Neural progenitor cell (in vitro differentiated cells): ENCODE measurements at regions not wholly inside any gene's neighbourhood (a gene's known extent, or its start where the extent isn't known, plus 50 kb on each side); places are given as distances from the start of the nearest gene placed in this dataset.

Source experiments
- DNase-seq: peaks from one replicate; pipeline ENCODE4 v3.0.0-alpha.2; 2016; ENCODE audit warnings: low spot score
- H2AFZ ChIP-seq: fragments of 200-600 bp; sonication (generic); replicated peaks from 2 replicates; pipeline ENCODE4 v1.6.1; 2016; ENCODE audit warnings: antibody characterized with exemption
- H3F3A ChIP-seq: fragments of 200-600 bp; sonication (generic); 2 replicates; pipeline ENCODE4 v1.6.1; 2016; ENCODE audit warnings: antibody characterized with exemption, low read depth
- H3K27ac ChIP-seq: fragments of 200-600 bp; sonication (generic); 2 replicates; pipeline ENCODE4 v1.5.1; 2016; ENCODE audit warnings: mild to moderate bottlenecking
- H3K27me3 ChIP-seq: fragments of 200-600 bp; sonication (generic); 2 replicates; pipeline ENCODE4 v1.6.1; 2016; ENCODE audit warnings: mild to moderate bottlenecking, moderate library complexity
- H3K36me3 ChIP-seq: fragments of 200-600 bp; sonication (generic); 2 replicates; pipeline ENCODE4 v1.5.1; 2016
- H3K4me1 ChIP-seq: fragments of 200-600 bp; sonication (generic); 2 replicates; pipeline ENCODE4 v1.6.1; 2016; ENCODE audit warnings: mixed run types
- H3K4me2 ChIP-seq: fragments of 200-600 bp; sonication (generic); 2 replicates; pipeline ENCODE4 v1.6.1; 2016
- H3K4me3 ChIP-seq: fragments of 200-600 bp; sonication (generic); 2 replicates; pipeline ENCODE4 v1.5.1; 2016
- H3K79me2 ChIP-seq: fragments of 200-600 bp; sonication (generic); 2 replicates; pipeline ENCODE4 v1.6.1; 2016; ENCODE audit warnings: low read depth
- H3K9ac ChIP-seq: fragments of 200-600 bp; sonication (generic); 2 replicates; pipeline ENCODE4 v1.6.1; 2016
- H3K9me3 ChIP-seq: fragments of 200-600 bp; sonication (generic); 2 replicates; pipeline ENCODE4 v1.5.1; 2016; ENCODE audit warnings: low read depth
- H4K20me1 ChIP-seq: fragments of 200-600 bp; sonication (generic); 2 replicates; pipeline ENCODE4 v1.6.1; 2016; ENCODE audit warnings: low read depth
- H3K27ac Mint-ChIP-seq: 3 replicates; pipeline ENCODE4 v1.8.0; 2021; ENCODE audit warnings: mixed read lengths
- H3K27me3 Mint-ChIP-seq: 2 replicates; pipeline ENCODE4 v1.8.0; 2022; ENCODE audit warnings: low read depth, mild to moderate bottlenecking, inconsistent platforms, moderate library complexity, mixed read lengths; ENCODE audit not compliant: insufficient read depth
- H3K36me3 Mint-ChIP-seq: 3 replicates; pipeline ENCODE4 v1.8.0; 2021; ENCODE audit warnings: mixed read lengths
- H3K4me1 Mint-ChIP-seq: 3 replicates; pipeline ENCODE4 v1.8.0; 2021; ENCODE audit warnings: mixed read lengths
- H3K4me3 Mint-ChIP-seq: 3 replicates; pipeline ENCODE4 v1.8.0; 2021; ENCODE audit warnings: mild to moderate bottlenecking, moderate library complexity, mixed read lengths
- H3K9me3 Mint-ChIP-seq: 3 replicates; pipeline ENCODE4 v1.8.0; 2020; ENCODE audit warnings: mixed read lengths
- EZH2 ChIP-seq: fragments of 200-600 bp; sonication (generic); IDR thresholded peaks from 2 replicates; pipeline ENCODE4 v1.6.1; 2017; ENCODE audit warnings: antibody characterized with exemption, mild to moderate bottlenecking, moderate library complexity
- EZH2phosphoT487 ChIP-seq: fragments of 200-600 bp; sonication (generic); IDR thresholded peaks from 2 replicates; pipeline ENCODE4 v1.6.1; 2017; ENCODE audit warnings: antibody characterized with exemption
- TF ChIP-seq, protein P1 (sequence below): fragments of 200-600 bp; sonication (generic); IDR thresholded peaks from 2 replicates; pipeline ENCODE4 v1.5.1; 2017; ENCODE audit warnings: antibody characterized with exemption, mild to moderate bottlenecking

DNA sequence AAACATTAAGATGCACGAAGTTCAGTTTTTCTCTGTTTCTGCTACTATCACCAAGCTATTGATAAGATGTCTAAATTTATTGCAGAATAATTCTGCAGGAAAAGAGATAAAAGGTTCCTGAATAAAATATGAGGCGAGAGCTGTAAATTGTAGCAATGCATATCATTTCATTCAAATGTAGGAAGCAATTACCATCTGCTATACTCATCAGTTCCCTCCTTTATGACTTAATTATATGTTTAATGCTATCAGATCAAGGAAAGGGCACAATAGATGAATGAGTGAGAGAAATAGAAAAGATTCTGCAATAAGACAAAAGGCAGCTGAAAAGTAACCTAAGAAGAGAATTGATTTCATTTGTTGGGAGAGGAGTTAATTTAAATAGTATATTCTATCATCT, 108.2 kb upstream of the GALNT5 start:
- H3F3A ChIP-seq, result no peaks in the 10 kb centered on the region
- H3K4me3 ChIP-seq, result no peak overlapping the region
- no peaks in the 10 kb centered on the region for H3K9me3 Mint-ChIP-seq
- H3K79me2 ChIP-seq, result no peaks in the 10 kb centered on the region
- no peaks in the 10 kb centered on the region for H3K9me3 ChIP-seq
- no peaks in the 10 kb centered on the region for H3K27me3 ChIP-seq
- H3K27ac ChIP-seq, result no peak overlapping the region
- no peak overlapping the region for H3K4me3 Mint-ChIP-seq
- no peak overlapping the region for H3K4me2 ChIP-seq
- H3K4me1 ChIP-seq, result no peaks in the 10 kb centered on the region
- TF ChIP-seq EZH2phosphoT487 (no peak), EZH2 (no peak)
- TF ChIP-seq, protein P1, sequence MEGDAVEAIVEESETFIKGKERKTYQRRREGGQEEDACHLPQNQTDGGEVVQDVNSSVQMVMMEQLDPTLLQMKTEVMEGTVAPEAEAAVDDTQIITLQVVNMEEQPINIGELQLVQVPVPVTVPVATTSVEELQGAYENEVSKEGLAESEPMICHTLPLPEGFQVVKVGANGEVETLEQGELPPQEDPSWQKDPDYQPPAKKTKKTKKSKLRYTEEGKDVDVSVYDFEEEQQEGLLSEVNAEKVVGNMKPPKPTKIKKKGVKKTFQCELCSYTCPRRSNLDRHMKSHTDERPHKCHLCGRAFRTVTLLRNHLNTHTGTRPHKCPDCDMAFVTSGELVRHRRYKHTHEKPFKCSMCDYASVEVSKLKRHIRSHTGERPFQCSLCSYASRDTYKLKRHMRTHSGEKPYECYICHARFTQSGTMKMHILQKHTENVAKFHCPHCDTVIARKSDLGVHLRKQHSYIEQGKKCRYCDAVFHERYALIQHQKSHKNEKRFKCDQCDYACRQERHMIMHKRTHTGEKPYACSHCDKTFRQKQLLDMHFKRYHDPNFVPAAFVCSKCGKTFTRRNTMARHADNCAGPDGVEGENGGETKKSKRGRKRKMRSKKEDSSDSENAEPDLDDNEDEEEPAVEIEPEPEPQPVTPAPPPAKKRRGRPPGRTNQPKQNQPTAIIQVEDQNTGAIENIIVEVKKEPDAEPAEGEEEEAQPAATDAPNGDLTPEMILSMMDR, result no peak
- no peak overlapping the region for H3K9ac ChIP-seq
- peaks cover 4% of the 10 kb centered on the region for H3K4me1 Mint-ChIP-seq
- DNase-seq, result no peak
- H3K27me3 Mint-ChIP-seq, result no peaks in the 10 kb centered on the region
- H4K20me1 ChIP-seq, result no peaks in the 10 kb centered on the region
- H3K36me3 Mint-ChIP-seq, result no peaks in the 10 kb centered on the region
- H3K36me3 ChIP-seq, result no peaks in the 10 kb centered on the region
- H2AFZ ChIP-seq, result no peak overlapping the region
- no peak overlapping the region for H3K27ac Mint-ChIP-seq

DNA sequence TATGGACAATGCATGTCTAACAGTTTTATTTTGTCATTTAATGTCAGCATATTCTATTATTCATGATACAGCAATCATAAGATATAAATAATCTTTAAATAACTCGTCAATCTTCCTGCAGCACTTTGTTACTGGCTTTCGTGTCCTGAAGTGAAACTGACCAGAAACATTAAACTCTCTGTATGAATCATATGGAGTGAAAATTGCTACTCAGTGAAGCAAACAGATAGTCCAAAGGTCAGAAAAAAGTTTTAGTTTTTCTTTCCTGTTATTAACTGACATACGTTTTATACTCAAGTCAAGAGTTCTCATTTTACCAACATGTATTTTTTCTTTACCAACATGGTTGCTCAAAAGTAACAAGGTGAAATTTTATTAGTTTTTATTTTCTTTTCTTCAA, 106.8 kb upstream of the GALNT5 start:
- Mint-ChIP-seq H3K4me3 (no peak overlapping the region), H3K9me3 (no peaks in the 10 kb centered on the region), H3K4me1 (peaks cover 4% of the 10 kb centered on the region), H3K27me3 (no peaks in the 10 kb centered on the region), H3K36me3 (no peaks in the 10 kb centered on the region), H3K27ac (no peak overlapping the region)
- Histone ChIP-seq H3K4me2 (no peak overlapping the region), H3K4me3 (no peak overlapping the region), H3K79me2 (no peaks in the 10 kb centered on the region), H4K20me1 (no peaks in the 10 kb centered on the region), H3K36me3 (no peaks in the 10 kb centered on the region), H3F3A (no peaks in the 10 kb centered on the region), H3K4me1 (no peaks in the 10 kb centered on the region), H3K9ac (no peak overlapping the region), H3K27me3 (no peaks in the 10 kb centered on the region), H2AFZ (no peak overlapping the region), H3K9me3 (no peaks in the 10 kb centered on the region), H3K27ac (no peak overlapping the region)
- TF ChIP-seq EZH2phosphoT487 (no peak), EZH2 (no peak)
- TF ChIP-seq, protein P1, result no peak
- DNase-seq, result no peak

DNA sequence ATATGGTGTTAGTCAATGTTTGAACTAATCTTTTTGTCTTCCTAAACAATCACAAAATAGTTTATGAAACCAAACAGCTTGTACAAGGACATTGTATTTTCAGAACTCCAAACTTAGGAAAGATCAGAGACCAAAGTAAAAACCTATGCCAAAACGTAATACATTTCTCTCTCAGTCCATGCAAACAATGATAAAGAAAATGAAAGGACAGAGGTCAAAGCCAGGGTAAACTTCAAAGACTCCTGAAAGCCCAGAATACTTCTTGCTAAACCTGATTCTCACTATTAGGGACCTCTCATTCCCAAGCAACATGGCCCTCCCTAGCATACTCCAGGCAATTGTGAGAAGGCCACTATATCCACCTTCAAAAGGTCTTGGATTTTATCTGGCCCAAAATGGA, 105.1 kb upstream of the GALNT5 start:
- Histone ChIP-seq H3K79me2 (no peaks in the 10 kb centered on the region), H4K20me1 (no peaks in the 10 kb centered on the region), H3K36me3 (no peaks in the 10 kb centered on the region), H3K27me3 (no peaks in the 10 kb centered on the region), H3K4me1 (no peaks in the 10 kb centered on the region), H3F3A (no peaks in the 10 kb centered on the region), H3K4me3 (no peak overlapping the region), H3K9me3 (no peaks in the 10 kb centered on the region), H2AFZ (no peak overlapping the region), H3K4me2 (no peak overlapping the region), H3K27ac (no peak overlapping the region), H3K9ac (no peak overlapping the region)
- no peak for TF ChIP-seq EZH2
- TF ChIP-seq EZH2phosphoT487, result no peak
- TF ChIP-seq, protein P1, result no peak
- Mint-ChIP-seq H3K27ac (no peak overlapping the region), H3K36me3 (no peaks in the 10 kb centered on the region), H3K4me1 (peaks cover 4% of the 10 kb centered on the region), H3K4me3 (no peak overlapping the region), H3K9me3 (no peaks in the 10 kb centered on the region), H3K27me3 (no peaks in the 10 kb centered on the region)
- no peak for DNase-seq

DNA sequence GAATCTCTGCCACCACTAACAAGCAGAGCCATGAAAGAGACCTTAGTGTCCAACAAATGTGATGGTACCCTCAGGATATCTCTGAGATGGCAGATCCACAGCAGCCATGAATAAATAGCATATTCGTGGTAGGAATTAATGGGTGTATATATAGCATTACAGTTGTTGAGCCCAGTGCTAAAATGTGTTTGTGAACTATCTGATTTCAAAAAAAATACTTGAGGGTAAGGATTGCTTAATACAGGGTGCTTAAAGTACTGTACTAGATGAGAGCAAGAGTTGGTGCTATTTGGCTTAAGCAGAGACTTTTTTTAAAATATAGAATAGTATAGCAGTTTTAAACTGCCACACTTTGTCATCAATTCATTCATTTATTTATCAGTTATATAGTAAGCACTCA, 101.5 kb upstream of the GALNT5 start:
- Histone ChIP-seq H3K9ac (no peak overlapping the region), H3K27ac (no peak overlapping the region), H4K20me1 (no peaks in the 10 kb centered on the region), H3K4me2 (no peak overlapping the region), H3K36me3 (no peaks in the 10 kb centered on the region), H3F3A (no peaks in the 10 kb centered on the region), H3K4me3 (no peak overlapping the region), H3K79me2 (no peaks in the 10 kb centered on the region), H3K27me3 (no peaks in the 10 kb centered on the region), H3K9me3 (no peaks in the 10 kb centered on the region), H2AFZ (no peak overlapping the region), H3K4me1 (no peaks in the 10 kb centered on the region)
- H3K9me3 Mint-ChIP-seq, result no peaks in the 10 kb centered on the region
- no peak overlapping the region for H3K27ac Mint-ChIP-seq
- H3K36me3 Mint-ChIP-seq, result no peaks in the 10 kb centered on the region
- no peaks in the 10 kb centered on the region for H3K27me3 Mint-ChIP-seq
- TF ChIP-seq, protein P1, result no peak
- TF ChIP-seq EZH2 (no peak), EZH2phosphoT487 (no peak)
- no peak overlapping the region for H3K4me3 Mint-ChIP-seq
- no peak for DNase-seq
- H3K4me1 Mint-ChIP-seq, result peaks cover 4% of the 10 kb centered on the region
